NCI-H345 treated with DMSO at 0.1 percent for 48 hours (cell line): ENCODE measurements at regions not wholly inside any gene's neighbourhood (a gene's known extent, or its start where the extent isn't known, plus 50 kb on each side); places are given as distances from the start of the nearest gene placed in this dataset.
"Not testable (repeated sequence)": the region's sequence is repeated elsewhere in the genome, so short reads cannot be mapped to it uniquely, and the experiment has no call there.

Experiments used
- DNase-seq: peaks from one replicate; lab custom pipeline; 2025; ENCODE audit not compliant: unreplicated experiment; lab: John Stamatoyannopoulos, UW

GRCh38 chrX:134045372-134045771, 60.0 kb upstream of the GPC3 start:
- DNase-seq = not testable (repeated sequence)

- DNase-seq = not testable (repeated sequence)
Observed at GRCh38 chrX:134067107-134067506, 81.7 kb upstream of the GPC3 start.

GRCh38 chrX:134071899-134072298, 86.5 kb upstream of the GPC3 start:
- not testable (repeated sequence) for DNase-seq

GRCh38 chrX:134073341-134073740, 87.9 kb upstream of the GPC3 start:
- no peak for DNase-seq

GRCh38 chrX:134074151-134074550, 88.8 kb upstream of the GPC3 start:
- no peak for DNase-seq

- no peak for DNase-seq
Observed at GRCh38 chrX:134075894-134076718, 90.7 kb upstream of the GPC3 start.

GRCh38 chrX:134095366-134095765, 110.0 kb upstream of the GPC3 start:
- DNase-seq = no peak

- DNase-seq = no peak
Observed at GRCh38 chrX:134101636-134102035, 116.2 kb upstream of the GPC3 start.

GRCh38 chrX:134115270-134115669, 121.7 kb upstream of the CCDC160 start:
- DNase-seq = no peak

- DNase-seq = no peak
Observed at GRCh38 chrX:134137341-134137740, 99.6 kb upstream of the CCDC160 start.

GRCh38 chrX:134139090-134139489, 97.9 kb upstream of the CCDC160 start:
- no peak for DNase-seq

GRCh38 chrX:134144231-134144630, 92.8 kb upstream of the CCDC160 start:
- peak; percentile 0 for DNase-seq

GRCh38 chrX:134146493-134146892, 90.5 kb upstream of the CCDC160 start:
- DNase-seq = no peak

GRCh38 chrX:134148172-134148692, 88.8 kb upstream of the CCDC160 start:
- DNase-seq = no peak

- DNase-seq = no peak
Observed at GRCh38 chrX:134158821-134159512, 78.0 kb upstream of the CCDC160 start.

GRCh38 chrX:134161162-134161561, 75.8 kb upstream of the CCDC160 start:
- DNase-seq = no peak

- no peak for DNase-seq
Observed at GRCh38 chrX:134162032-134162431, 75.0 kb upstream of the CCDC160 start.

GRCh38 chrX:134163836-134164235, 73.1 kb upstream of the CCDC160 start:
- DNase-seq = no peak

- no peak for DNase-seq
Observed at GRCh38 chrX:134167591-134168203, 69.3 kb upstream of the CCDC160 start.

- no peak for DNase-seq
Observed at GRCh38 chrX:134171661-134172587, 65.1 kb upstream of the CCDC160 start.
